ENCODE measurements at regions not wholly inside any gene's neighbourhood (a gene's known extent, or its start where the extent isn't known, plus 50 kb on each side); places are given as distances from the start of the nearest gene placed in this dataset.

GRCh38 chr5:118705959-118706667 is 282.2 kb downstream of the DTWD2 start:
- TF ChIP-seq CTCF (IDR thresholded peaks at IDR 0.05): no peak
- no peak for TF ChIP-seq POLR2AphosphoS5 (IDR thresholded peaks at IDR 0.05)
